ENCODE measurements at regions not wholly inside any gene's neighbourhood (a gene's known extent, or its start where the extent isn't known, plus 50 kb on each side); places are given as distances from the start of the nearest gene placed in this dataset.

- DNase-seq (ENCODE audit: low read depth), result no peak
- no peak overlapping the region for H3K4me3 ChIP-seq (ENCODE audit: low read length)
- TF ChIP-seq CTCF (conservative IDR thresholded peaks at IDR 0.05; ENCODE audit: low read length), result no peak
These were observed 224.7 kb downstream of the GLRX3 start for GRCh38 chr10:130360826-130361311.

- DNase-seq (ENCODE audit: low read depth), result no peak
- no peak for TF ChIP-seq CTCF (conservative IDR thresholded peaks at IDR 0.05; ENCODE audit: low read length)
- no peak overlapping the region for H3K4me3 ChIP-seq (ENCODE audit: low read length)
These were observed 225.3 kb downstream of the GLRX3 start for GRCh38 chr10:130361351-130362105.

GRCh38 chr10:130362308-130362761 lies 226.1 kb downstream of the GLRX3 start:
- DNase-seq (ENCODE audit: low read depth), result no peak
- TF ChIP-seq CTCF (conservative IDR thresholded peaks at IDR 0.05; ENCODE audit: low read length), result no peak
- no peak overlapping the region for H3K4me3 ChIP-seq (ENCODE audit: low read length)

- H3K4me3 ChIP-seq (ENCODE audit: low read length), result no peak overlapping the region
- no peak for TF ChIP-seq CTCF (conservative IDR thresholded peaks at IDR 0.05; ENCODE audit: low read length)
- DNase-seq (ENCODE audit: low read depth), result no peak
These were observed 226.9 kb downstream of the GLRX3 start for GRCh38 chr10:130363051-130363450.

GRCh38 chr10:130363899-130364445 lies 227.8 kb downstream of the GLRX3 start:
- no peak for TF ChIP-seq CTCF (conservative IDR thresholded peaks at IDR 0.05; ENCODE audit: low read length)
- H3K4me3 ChIP-seq (ENCODE audit: low read length), result no peak overlapping the region

GRCh38 chr10:130364631-130365411 lies 228.6 kb downstream of the GLRX3 start:
- H3K4me3 ChIP-seq (ENCODE audit: low read length), result no peak overlapping the region
- no peak for DNase-seq (ENCODE audit: low read depth)
- no peak for TF ChIP-seq CTCF (conservative IDR thresholded peaks at IDR 0.05; ENCODE audit: low read length)

More at GRCh38 chr10:130363899-130364445, 227.8 kb downstream of the GLRX3 start:
- DNase-seq (ENCODE audit: low read depth), result no peak

Data from AG10803 (cell line).